SK-N-SH (cell line): ENCODE measurements at regions not wholly inside any gene's neighbourhood (a gene's known extent, or its start where the extent isn't known, plus 50 kb on each side); places are given as distances from the start of the nearest gene placed in this dataset.

Experiments
- CTCF ChIA-PET: fragments of 300-600, 350-600 bp; formaldehyde crosslinking; extraction: SDS; loops from one replicate; lab custom pipeline; 2021; lab: Yijun Ruan, JAX
- POLR2A ChIA-PET: fragments of 350-600 bp; sonication (Branson Sonifier 250); formaldehyde crosslinking; extraction: SDS; loops from one replicate; lab custom pipeline; 2020; ENCODE audit warnings: antibody characterized with exemption, inconsistent platforms; lab: Yijun Ruan, JAX
- DNase-seq: peaks from one replicate; pipeline ENCODE4 v3.0.0; 2012
- H2AFZ ChIP-seq: fragments of 200-600 bp; sonication (generic); 2 replicates; pipeline ENCODE4 v1.8.1; 2016; ENCODE audit warnings: antibody characterized with exemption, mild to moderate bottlenecking, low read depth
- H3F3A ChIP-seq: fragments of 200-600 bp; sonication (generic); replicated peaks from 2 replicates; pipeline ENCODE3; 2016; ENCODE audit warnings: antibody characterized with exemption, mild to moderate bottlenecking; ENCODE audit not compliant: insufficient read depth
- H3K27ac ChIP-seq, 2 experiments: fragments of 200-500 bp in 1 of 2; fragments of 200-600 bp in 1 of 2; sonication (Bioruptor generic) in 1 of 2; sonication (generic), shearing (Covaris generic) in 1 of 2; 2 replicates each; pipeline versions ENCODE4 v1.5.1 to v1.6.1; 2014 to 2016; ENCODE audit warnings: low read depth in 2 of 2, inconsistent platforms in 1 of 2, low read length in 1 of 2, mild to moderate bottlenecking in 1 of 2, mixed read lengths in 1 of 2
- H3K27me3 ChIP-seq: fragments of 200-600 bp; sonication (generic), shearing (Covaris generic); 2 replicates; pipeline ENCODE4 v1.6.1; 2016; ENCODE audit warnings: mixed run types; ENCODE audit not compliant: insufficient read depth
- H3K36me3 ChIP-seq, 2 experiments: fragments of 200-500 bp in 1 of 2; fragments of 200-600 bp in 1 of 2; sonication (Bioruptor generic) in 1 of 2; sonication (generic) in 1 of 2; replicated peaks in 1 of 2; 2 replicates each; pipeline versions ENCODE3 to v1.5.1; 2014 to 2016; ENCODE audit warnings: low read length in 1 of 2, mild to moderate bottlenecking in 1 of 2; ENCODE audit not compliant: insufficient read depth in 2 of 2, control insufficient read depth in 1 of 2
- H3K4me1 ChIP-seq, 2 experiments: fragments of 200-500 bp in 1 of 2; fragments of 200-600 bp in 1 of 2; sonication (Bioruptor generic) in 1 of 2; sonication (generic), shearing (Covaris generic) in 1 of 2; 2 replicates each; pipeline versions ENCODE4 v1.5.1 to v1.6.1; 2014 to 2016; ENCODE audit warnings: low read depth in 1 of 2, low read length in 1 of 2, mixed run types in 1 of 2; ENCODE audit not compliant: insufficient read depth in 2 of 2, control insufficient read depth in 1 of 2
- H3K4me2 ChIP-seq: fragments of 200-600 bp; sonication (generic), shearing (Covaris generic); 2 replicates; pipeline ENCODE4 v1.6.1; 2017; ENCODE audit warnings: mixed run types
- H3K4me3 ChIP-seq, 2 experiments: fragments of 200-500 bp in 1 of 2; fragments of 200-600 bp in 1 of 2; sonication (Bioruptor generic) in 1 of 2; sonication (generic), shearing (Covaris generic) in 1 of 2; 2 replicates each; pipeline versions ENCODE4 v1.5.1 to v1.8.1; 2014 to 2016; ENCODE audit warnings: low read depth in 2 of 2, inconsistent platforms in 1 of 2, low read length in 1 of 2, mild to moderate bottlenecking in 1 of 2, mixed read lengths in 1 of 2, moderate library complexity in 1 of 2
- H3K79me2 ChIP-seq: fragments of 200-600 bp; sonication (generic); 2 replicates; pipeline ENCODE4 v1.8.1; 2017; ENCODE audit warnings: mild to moderate bottlenecking; ENCODE audit not compliant: insufficient read depth
- H3K9ac ChIP-seq: fragments of 200-600 bp; sonication (generic); 2 replicates; pipeline ENCODE4 v1.6.1; 2017; ENCODE audit warnings: mixed run types
- H3K9me2 ChIP-seq: fragments of 200-600 bp; sonication (generic); 2 replicates; pipeline ENCODE4 v1.6.1; 2017; ENCODE audit warnings: mixed run types
- H3K9me3 ChIP-seq: fragments of 200-600 bp; sonication (generic); 2 replicates; pipeline ENCODE4 v1.6.1; 2017; ENCODE audit warnings: mixed run types, mild to moderate bottlenecking, moderate library complexity
- H4K20me1 ChIP-seq: fragments of 200-600 bp; sonication (generic); 2 replicates; pipeline ENCODE4 v1.6.1; 2017; ENCODE audit warnings: mild to moderate bottlenecking, mixed run types; ENCODE audit not compliant: insufficient read depth
- EP300 ChIP-seq, 2 experiments: IDR thresholded peaks; 2 replicates each; pipeline versions ENCODE4 v1.4.0 to v1.6.1; 2012; ENCODE audit warnings: borderline replicate concordance in 1 of 2, low read depth in 1 of 2, low read length in 1 of 2
- MEF2A ChIP-seq: IDR thresholded peaks from 2 replicates; pipeline ENCODE4 v1.4.0; 2012; ENCODE audit warnings: low read depth, borderline replicate concordance
- MXI1 ChIP-seq: IDR thresholded peaks from 2 replicates; pipeline ENCODE4 v1.6.1; 2012; ENCODE audit warnings: mild to moderate bottlenecking, low read depth, low read length, improper control_type of control experiment
- NFIC ChIP-seq: IDR thresholded peaks from 2 replicates; pipeline ENCODE4 v1.4.0; 2012; ENCODE audit warnings: borderline replicate concordance
- RCOR1 ChIP-seq: fragments of 150-350 bp; IDR thresholded peaks from 2 replicates; pipeline ENCODE4 v1.6.1; 2017; ENCODE audit warnings: antibody characterized with exemption, low read length
- RXRA ChIP-seq: IDR thresholded peaks from 2 replicates; pipeline ENCODE4 v1.4.0; 2012; ENCODE audit warnings: low read depth, mild to moderate bottlenecking, borderline replicate concordance
- SMC3 ChIP-seq: IDR thresholded peaks from 2 replicates; pipeline ENCODE4 v1.6.1; 2012; ENCODE audit warnings: low read depth, low read length, improper control_type of control experiment
- WGBS: methylation state at CpG from one replicate; pipeline ENCODE4 v1.1.6; 2017; ENCODE audit warnings: low lambda C conversion rate; 5-methylcytosine and 5-hydroxymethylcytosine counted together
- TF ChIP-seq, protein P1 (sequence below): fragments of 200-600 bp; sonication (generic); IDR thresholded peaks from 2 replicates; pipeline ENCODE4 v1.6.1; 2017; ENCODE audit warnings: antibody characterized with exemption, mild to moderate bottlenecking, moderate library complexity
- TF ChIP-seq, protein P2 (sequence below): IDR thresholded peaks from 2 replicates; pipeline ENCODE4 v1.6.1; 2012; ENCODE audit warnings: mild to moderate bottlenecking, low read depth, low read length, moderate library complexity

DNA sequence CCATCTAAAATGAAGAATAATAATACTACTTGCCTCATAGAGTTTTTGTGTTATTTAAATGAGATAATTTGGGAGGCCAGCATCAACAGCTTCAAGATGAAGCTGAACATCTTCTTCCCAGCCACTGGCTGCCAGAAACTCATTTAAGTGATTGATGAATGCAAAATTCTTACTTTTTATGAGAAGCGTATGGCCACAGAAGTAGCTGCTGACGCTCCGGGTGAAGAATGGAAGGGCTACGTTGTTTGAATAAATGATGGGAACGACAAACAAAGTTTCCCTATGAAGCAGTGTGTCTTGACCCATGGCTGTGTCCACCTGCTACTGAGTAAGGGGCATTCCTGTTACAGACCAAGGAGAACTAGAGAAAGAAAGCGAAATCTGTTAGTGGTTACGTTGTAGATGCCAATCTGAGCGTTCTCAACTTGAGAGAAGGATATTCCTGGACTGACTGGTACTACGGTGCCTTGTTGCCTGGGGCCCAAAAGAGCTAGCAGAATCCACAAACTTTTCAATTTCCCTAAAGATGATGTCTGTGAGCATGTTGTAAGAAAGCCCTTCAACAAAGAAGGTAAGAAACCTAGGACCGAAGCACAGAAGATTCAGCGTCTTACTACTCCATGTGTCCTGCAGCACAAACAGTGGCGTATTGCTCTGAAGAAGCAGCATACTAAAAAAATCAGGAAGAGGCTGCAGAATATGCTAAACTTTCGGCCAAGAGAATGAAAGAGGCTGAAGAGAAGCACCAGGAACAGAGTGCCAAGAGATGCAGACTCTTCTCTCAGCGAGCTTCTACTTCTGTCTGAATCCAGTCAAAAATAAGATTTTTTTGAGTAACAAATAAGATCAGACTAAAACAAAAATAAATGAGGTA is 100.0 kb upstream of the LRIG3 start:
- 57% methylated on average over 14 of the region's 14 CpGs for WGBS
- no peaks in the 10 kb centered on the region for H3K79me2 ChIP-seq
- no peaks in the 10 kb centered on the region for H3K9me3 ChIP-seq
- no peak overlapping the region for H3K4me3 ChIP-seq
- no peak overlapping the region for H3K4me2 ChIP-seq
- no peaks in the 10 kb centered on the region for H3K27me3 ChIP-seq
- H4K20me1 ChIP-seq = no peaks in the 10 kb centered on the region
- no peaks in the 10 kb centered on the region; a peak in 1 of 4 replicates for H3K4me1 ChIP-seq
- H3K27ac ChIP-seq = no peak overlapping the region
- no peak for TF ChIP-seq RXRA
- no peak for TF ChIP-seq RCOR1
- H3K36me3 ChIP-seq = no peaks in the 10 kb centered on the region
- H3F3A ChIP-seq = no peaks in the 10 kb centered on the region
- ChIA-PET POLR2A (no interaction called here), CTCF (interaction anchor here (0.6 to 0.8 kb wide), 2 partner anchors 8 to 78 kb away, joined by 3 read pairs; no protein-coding TSS in a partner anchor)
- DNase-seq = no peak
- H3K9me2 ChIP-seq = no peaks in the 10 kb centered on the region
- H3K9ac ChIP-seq = no peak overlapping the region
- no peak overlapping the region for H2AFZ ChIP-seq

DNA sequence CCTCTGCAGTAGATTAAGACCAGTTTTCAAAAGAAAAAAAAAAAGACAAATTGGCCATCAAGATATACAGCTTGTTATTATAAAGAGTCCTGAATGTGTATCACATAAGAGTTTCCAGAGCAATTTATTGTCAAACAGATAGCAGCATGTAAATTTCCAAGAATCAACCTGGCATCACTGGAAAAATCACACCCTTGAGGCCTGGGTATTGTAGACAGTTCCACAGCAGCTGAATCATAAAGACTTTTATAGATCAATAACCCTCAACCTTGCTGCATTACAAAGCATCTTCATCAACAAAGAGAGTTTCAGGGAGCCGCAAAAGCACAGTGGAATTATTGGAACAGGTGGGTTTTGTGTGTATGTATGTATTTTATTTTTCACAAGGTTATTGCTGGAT is 94.6 kb upstream of the LRIG3 start:
- POLR2A ChIA-PET = no interaction called here

More for the DNA sequence above, 94.6 kb upstream of the LRIG3 start:
- H3K27me3 ChIP-seq = no peaks in the 10 kb centered on the region; the same call in 1 of the 2 replicates
- no peak overlapping the region for H3K4me2 ChIP-seq
- H3K9me2 ChIP-seq = no peaks in the 10 kb centered on the region
- no peaks in the 10 kb centered on the region for H3K36me3 ChIP-seq
- H3K4me3 ChIP-seq = no peak overlapping the region
- no peaks in the 10 kb centered on the region for H3F3A ChIP-seq
- no peaks in the 10 kb centered on the region for H4K20me1 ChIP-seq
- no peaks in the 10 kb centered on the region; a peak in 2 of 4 replicates for H3K4me1 ChIP-seq
- no peak for TF ChIP-seq EP300 (IDR thresholded peaks at IDR 0.05; ENCODE audit: borderline replicate concordance in 1 of 2, low read depth in 1 of 2, low read length in 1 of 2)
- no peak for TF ChIP-seq SMC3
- TF ChIP-seq, protein P1, sequence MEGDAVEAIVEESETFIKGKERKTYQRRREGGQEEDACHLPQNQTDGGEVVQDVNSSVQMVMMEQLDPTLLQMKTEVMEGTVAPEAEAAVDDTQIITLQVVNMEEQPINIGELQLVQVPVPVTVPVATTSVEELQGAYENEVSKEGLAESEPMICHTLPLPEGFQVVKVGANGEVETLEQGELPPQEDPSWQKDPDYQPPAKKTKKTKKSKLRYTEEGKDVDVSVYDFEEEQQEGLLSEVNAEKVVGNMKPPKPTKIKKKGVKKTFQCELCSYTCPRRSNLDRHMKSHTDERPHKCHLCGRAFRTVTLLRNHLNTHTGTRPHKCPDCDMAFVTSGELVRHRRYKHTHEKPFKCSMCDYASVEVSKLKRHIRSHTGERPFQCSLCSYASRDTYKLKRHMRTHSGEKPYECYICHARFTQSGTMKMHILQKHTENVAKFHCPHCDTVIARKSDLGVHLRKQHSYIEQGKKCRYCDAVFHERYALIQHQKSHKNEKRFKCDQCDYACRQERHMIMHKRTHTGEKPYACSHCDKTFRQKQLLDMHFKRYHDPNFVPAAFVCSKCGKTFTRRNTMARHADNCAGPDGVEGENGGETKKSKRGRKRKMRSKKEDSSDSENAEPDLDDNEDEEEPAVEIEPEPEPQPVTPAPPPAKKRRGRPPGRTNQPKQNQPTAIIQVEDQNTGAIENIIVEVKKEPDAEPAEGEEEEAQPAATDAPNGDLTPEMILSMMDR = no peak
- no peak for TF ChIP-seq MEF2A
- no peak for TF ChIP-seq MXI1
- TF ChIP-seq, protein P2, sequence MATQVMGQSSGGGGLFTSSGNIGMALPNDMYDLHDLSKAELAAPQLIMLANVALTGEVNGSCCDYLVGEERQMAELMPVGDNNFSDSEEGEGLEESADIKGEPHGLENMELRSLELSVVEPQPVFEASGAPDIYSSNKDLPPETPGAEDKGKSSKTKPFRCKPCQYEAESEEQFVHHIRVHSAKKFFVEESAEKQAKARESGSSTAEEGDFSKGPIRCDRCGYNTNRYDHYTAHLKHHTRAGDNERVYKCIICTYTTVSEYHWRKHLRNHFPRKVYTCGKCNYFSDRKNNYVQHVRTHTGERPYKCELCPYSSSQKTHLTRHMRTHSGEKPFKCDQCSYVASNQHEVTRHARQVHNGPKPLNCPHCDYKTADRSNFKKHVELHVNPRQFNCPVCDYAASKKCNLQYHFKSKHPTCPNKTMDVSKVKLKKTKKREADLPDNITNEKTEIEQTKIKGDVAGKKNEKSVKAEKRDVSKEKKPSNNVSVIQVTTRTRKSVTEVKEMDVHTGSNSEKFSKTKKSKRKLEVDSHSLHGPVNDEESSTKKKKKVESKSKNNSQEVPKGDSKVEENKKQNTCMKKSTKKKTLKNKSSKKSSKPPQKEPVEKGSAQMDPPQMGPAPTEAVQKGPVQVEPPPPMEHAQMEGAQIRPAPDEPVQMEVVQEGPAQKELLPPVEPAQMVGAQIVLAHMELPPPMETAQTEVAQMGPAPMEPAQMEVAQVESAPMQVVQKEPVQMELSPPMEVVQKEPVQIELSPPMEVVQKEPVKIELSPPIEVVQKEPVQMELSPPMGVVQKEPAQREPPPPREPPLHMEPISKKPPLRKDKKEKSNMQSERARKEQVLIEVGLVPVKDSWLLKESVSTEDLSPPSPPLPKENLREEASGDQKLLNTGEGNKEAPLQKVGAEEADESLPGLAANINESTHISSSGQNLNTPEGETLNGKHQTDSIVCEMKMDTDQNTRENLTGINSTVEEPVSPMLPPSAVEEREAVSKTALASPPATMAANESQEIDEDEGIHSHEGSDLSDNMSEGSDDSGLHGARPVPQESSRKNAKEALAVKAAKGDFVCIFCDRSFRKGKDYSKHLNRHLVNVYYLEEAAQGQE = no peak
- no peak for TF ChIP-seq NFIC
- no peaks in the 10 kb centered on the region for H3K79me2 ChIP-seq
- DNase-seq = no peak
- no peak overlapping the region for H2AFZ ChIP-seq
- no peak overlapping the region for H3K9ac ChIP-seq
- 75% methylated on average over 1 of the region's 1 CpG for WGBS
- H3K9me3 ChIP-seq = no peaks in the 10 kb centered on the region
- CTCF ChIA-PET = interaction anchor here (0.6 kb wide), 1 partner anchor 99 kb away, joined by 3 read pairs; no protein-coding TSS in a partner anchor
- no peak overlapping the region for H3K27ac ChIP-seq
